Nephron (organoid): ENCODE measurements at regions not wholly inside any gene's neighbourhood (a gene's known extent, or its start where the extent isn't known, plus 50 kb on each side); places are given as distances from the start of the nearest gene placed in this dataset.

ENCODE experiments used
- H3K27ac Mint-ChIP-seq, 3 experiments: 2 replicates each; pipeline ENCODE4 v1.8.0; 2020; ENCODE audit warnings: mixed read lengths in 3 of 3, mild to moderate bottlenecking in 2 of 3, moderate library complexity in 1 of 3
- H3K27me3 Mint-ChIP-seq: 2 replicates; pipeline ENCODE4 v1.8.0; 2021; ENCODE audit warnings: low read depth, mild to moderate bottlenecking, moderate library complexity, mixed read lengths
- H3K36me3 Mint-ChIP-seq: 2 replicates; pipeline ENCODE4 v1.8.0; 2020; ENCODE audit warnings: low read depth, mixed read lengths
- H3K4me1 Mint-ChIP-seq: 2 replicates; pipeline ENCODE4 v1.8.0; 2020; ENCODE audit warnings: mixed read lengths
- H3K4me3 Mint-ChIP-seq, 3 experiments: 2 replicates each; pipeline ENCODE4 v1.8.0; 2020; ENCODE audit warnings: mild to moderate bottlenecking in 3 of 3, mixed read lengths in 3 of 3, moderate library complexity in 2 of 3
- H3K9me3 Mint-ChIP-seq: 2 replicates; pipeline ENCODE4 v1.8.0; 2020; ENCODE audit warnings: mixed read lengths
- TF ChIP-seq, protein P1 (sequence below), 3 experiments: fragments of 200-600 bp; sonication (generic); IDR thresholded peaks; one replicate each; pipeline ENCODE4 v1.5.0; 2021; ENCODE audit warnings: antibody characterized with exemption in 3 of 3; ENCODE audit not compliant: unreplicated experiment in 3 of 3

DNA sequence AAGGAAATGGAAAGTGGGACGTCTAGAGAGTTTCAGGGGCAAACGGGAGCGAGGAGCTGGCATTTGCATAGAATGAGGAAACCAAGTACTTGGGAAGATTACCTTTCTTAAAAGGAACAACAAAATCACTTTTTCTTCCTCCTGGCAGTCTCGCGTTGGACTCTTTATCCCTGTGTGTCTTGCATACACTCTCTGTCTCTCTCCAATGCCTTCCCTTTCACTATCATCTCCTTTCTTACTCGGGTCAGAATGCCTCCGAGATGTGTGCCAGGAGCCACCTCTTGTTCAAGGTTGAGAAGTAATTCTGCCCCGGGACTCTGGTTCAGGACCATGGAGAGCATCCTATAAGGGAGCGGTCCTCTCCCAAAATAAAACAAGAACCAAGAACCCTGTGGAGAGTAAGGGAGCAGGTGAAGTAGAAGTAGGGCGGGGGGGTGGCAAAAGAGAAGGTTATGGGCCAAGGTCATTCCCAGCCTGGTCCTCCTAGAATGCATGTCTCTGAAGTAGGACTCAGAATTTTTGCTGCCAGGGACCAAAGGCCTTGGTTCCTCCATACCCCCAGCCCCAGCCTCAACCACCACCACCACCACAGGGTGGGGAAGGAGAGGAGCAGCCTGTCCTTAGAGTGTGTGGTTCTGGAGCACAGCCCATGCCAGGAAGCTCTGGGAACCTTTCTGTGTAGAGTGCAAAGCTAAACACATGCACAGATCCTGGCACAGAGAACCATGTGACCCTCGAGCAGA is 72.1 kb upstream of the ARAP3 start:
- TF ChIP-seq, protein P1, sequence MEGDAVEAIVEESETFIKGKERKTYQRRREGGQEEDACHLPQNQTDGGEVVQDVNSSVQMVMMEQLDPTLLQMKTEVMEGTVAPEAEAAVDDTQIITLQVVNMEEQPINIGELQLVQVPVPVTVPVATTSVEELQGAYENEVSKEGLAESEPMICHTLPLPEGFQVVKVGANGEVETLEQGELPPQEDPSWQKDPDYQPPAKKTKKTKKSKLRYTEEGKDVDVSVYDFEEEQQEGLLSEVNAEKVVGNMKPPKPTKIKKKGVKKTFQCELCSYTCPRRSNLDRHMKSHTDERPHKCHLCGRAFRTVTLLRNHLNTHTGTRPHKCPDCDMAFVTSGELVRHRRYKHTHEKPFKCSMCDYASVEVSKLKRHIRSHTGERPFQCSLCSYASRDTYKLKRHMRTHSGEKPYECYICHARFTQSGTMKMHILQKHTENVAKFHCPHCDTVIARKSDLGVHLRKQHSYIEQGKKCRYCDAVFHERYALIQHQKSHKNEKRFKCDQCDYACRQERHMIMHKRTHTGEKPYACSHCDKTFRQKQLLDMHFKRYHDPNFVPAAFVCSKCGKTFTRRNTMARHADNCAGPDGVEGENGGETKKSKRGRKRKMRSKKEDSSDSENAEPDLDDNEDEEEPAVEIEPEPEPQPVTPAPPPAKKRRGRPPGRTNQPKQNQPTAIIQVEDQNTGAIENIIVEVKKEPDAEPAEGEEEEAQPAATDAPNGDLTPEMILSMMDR (IDR thresholded peaks at IDR 0.05; ENCODE audit: unreplicated experiment in 3 of 3) = no peak
- no peaks in the 10 kb centered on the region for H3K36me3 Mint-ChIP-seq
- H3K4me1 Mint-ChIP-seq = peaks cover 8% of the 10 kb centered on the region
- H3K27me3 Mint-ChIP-seq = peaks cover 86% of the 10 kb centered on the region
- peaks cover 5% of the 10 kb centered on the region for H3K9me3 Mint-ChIP-seq
- no peak overlapping the region for H3K4me3 Mint-ChIP-seq
- no peak overlapping the region for H3K27ac Mint-ChIP-seq

DNA sequence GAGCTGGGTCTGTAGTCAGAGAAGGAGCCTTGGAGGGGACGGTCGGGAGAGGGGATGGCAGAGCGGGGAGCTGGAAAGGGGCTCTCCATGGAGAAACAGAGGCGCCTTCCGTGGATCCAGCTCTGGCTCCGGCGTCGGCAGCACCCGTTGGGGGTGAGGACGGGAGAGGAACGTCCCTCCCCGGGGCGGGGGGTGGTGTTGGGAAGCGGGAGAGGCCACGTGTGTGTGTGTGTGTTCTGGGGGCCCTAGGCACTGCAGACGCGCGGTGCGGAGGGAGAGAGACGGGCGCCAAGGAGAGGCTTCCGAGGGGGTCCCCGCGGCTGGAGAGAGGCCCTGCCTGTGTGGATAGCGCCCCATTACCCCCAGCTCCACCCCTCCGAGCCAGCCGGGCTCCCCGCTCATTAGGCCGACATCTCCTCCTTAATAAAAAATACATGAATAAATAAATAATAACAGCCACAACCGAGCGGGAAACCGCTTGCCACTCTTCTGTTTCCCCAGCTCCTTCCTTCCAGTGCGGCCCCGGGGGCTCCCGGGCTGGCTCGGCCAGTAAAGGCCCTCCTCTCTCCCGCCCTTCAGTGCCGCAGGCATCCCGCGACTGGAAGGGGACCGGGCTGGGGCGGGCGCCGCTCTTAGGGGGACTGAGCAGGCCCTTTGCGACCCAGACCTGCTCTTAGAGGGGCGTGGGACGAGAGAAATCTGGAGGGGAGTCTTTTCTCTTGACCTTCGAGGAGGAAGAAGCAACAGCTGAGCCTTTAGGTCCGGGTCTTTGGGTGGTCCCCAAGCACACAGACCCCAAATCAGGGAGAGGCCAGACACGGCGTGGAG is 71.3 kb upstream of the ARAP3 start:
- Mint-ChIP-seq H3K4me3 (no peak overlapping the region), H3K27me3 (peaks cover 81% of the 10 kb centered on the region), H3K4me1 (peaks cover 4% of the 10 kb centered on the region), H3K36me3 (no peaks in the 10 kb centered on the region), H3K9me3 (peaks cover 5% of the 10 kb centered on the region), H3K27ac (no peak overlapping the region)
- TF ChIP-seq, protein P1 (IDR thresholded peaks at IDR 0.05; ENCODE audit: unreplicated experiment in 3 of 3) = no peak

DNA sequence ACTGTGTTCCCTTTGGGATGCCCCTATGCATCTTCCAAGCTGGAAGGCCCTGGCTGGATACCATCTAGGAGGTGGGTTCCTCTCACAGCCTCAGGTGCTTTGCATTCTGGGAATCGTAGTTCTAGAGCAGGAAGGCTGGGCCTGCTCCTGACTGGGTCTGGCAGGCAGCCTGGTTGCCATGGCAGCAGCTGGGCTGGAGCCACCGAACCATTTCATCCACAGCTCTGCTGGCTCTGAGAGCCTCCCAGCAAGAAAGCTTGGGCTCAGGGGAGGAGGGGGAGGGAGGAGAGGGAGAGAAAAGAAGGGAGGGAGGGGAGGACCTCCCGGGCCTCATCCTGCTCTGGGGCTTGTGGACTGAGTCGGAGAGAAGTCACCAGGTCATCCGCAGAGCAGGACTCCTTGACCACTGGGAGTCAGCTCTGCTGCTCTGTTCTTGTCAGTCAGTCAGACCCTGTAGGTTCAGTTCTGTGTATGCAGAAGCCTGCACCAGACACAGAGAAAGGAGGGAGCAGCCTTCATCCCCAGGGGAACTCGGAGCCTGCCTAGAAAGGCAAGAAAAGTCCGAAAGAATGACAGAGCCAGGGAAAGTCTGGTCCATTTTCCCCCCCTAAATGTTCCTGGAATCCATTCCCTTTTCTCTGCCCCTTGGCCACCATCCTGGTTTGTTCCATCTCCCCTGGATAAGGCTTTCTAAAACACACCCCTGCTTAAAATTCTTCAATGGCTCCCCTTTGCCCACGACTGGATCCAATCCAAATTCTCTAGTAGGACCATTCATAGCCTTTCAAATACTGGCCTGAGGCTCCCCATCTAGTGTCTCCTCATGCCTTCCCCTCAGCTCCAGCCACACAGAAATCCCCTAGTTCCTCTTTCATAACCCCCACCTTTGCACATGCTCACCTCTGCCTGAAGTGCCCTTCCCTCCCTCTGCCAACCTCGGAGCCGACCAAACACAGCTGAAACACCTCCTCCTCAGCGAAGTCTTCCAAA is 65.4 kb upstream of the ARAP3 start:
- Mint-ChIP-seq H3K27me3 (peaks cover 64% of the 10 kb centered on the region), H3K4me1 (no peaks in the 10 kb centered on the region), H3K9me3 (peaks cover 3% of the 10 kb centered on the region), H3K27ac (no peak overlapping the region), H3K4me3 (no peak overlapping the region), H3K36me3 (no peaks in the 10 kb centered on the region)
- TF ChIP-seq, protein P1 (IDR thresholded peaks at IDR 0.05; ENCODE audit: unreplicated experiment in 3 of 3) = no peak

DNA sequence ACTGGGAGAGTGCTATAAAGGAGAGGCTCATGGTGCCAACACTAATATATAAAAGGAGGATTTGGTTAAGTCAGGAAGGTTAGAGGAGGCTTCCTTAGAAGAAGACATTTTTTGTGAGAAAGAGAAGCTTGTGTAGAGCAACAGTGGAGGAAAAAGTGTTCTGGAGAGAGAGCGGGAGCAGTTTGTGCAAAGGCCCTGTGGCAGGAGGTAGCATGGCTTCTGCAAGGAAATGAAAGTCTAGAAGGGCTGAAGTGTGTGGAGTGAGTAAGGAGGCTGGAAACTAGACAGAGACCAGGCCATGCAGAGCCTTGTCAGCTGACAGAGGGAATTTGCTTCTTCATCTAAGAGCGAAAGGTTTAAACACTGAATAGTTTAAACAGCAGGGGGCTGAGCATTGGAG is 64.4 kb upstream of the ARAP3 start:
- TF ChIP-seq, protein P1 (IDR thresholded peaks at IDR 0.05; ENCODE audit: unreplicated experiment in 3 of 3) = no peak
- Mint-ChIP-seq H3K4me3 (no peak overlapping the region), H3K36me3 (no peaks in the 10 kb centered on the region), H3K4me1 (no peaks in the 10 kb centered on the region), H3K27me3 (peaks cover 53% of the 10 kb centered on the region), H3K9me3 (peaks cover under 1% of the 10 kb centered on the region), H3K27ac (no peak overlapping the region)

DNA sequence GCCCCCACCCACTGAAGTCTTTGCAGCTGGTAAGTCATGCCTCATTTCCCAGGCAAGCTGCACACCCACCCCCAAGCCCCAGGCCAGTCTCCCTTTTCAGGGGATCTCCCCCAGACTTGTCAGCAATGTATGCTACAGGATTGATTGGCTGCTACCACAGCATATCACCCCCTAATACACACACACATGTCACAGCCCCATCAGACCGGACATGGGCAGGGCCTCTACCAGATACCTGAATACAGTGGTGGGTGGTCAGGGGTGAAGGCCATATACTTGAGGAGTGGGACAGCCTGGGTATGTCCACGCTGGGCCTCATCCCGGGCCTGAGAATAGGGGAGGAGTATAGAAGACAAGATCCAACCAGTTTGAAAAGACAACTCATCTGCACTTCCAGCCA is 63.4 kb upstream of the ARAP3 start:
- H3K27me3 Mint-ChIP-seq = peaks cover 51% of the 10 kb centered on the region
- H3K27ac Mint-ChIP-seq = no peak overlapping the region
- TF ChIP-seq, protein P1 (IDR thresholded peaks at IDR 0.05; ENCODE audit: unreplicated experiment in 3 of 3) = no peak
- no peak overlapping the region for H3K4me3 Mint-ChIP-seq
- no peaks in the 10 kb centered on the region for H3K4me1 Mint-ChIP-seq
- H3K36me3 Mint-ChIP-seq = no peaks in the 10 kb centered on the region
- no peaks in the 10 kb centered on the region for H3K9me3 Mint-ChIP-seq
